ENCODE measurements at regions not wholly inside any gene's neighbourhood (a gene's known extent, or its start where the extent isn't known, plus 50 kb on each side); places are given as distances from the start of the nearest gene placed in this dataset.

DNA sequence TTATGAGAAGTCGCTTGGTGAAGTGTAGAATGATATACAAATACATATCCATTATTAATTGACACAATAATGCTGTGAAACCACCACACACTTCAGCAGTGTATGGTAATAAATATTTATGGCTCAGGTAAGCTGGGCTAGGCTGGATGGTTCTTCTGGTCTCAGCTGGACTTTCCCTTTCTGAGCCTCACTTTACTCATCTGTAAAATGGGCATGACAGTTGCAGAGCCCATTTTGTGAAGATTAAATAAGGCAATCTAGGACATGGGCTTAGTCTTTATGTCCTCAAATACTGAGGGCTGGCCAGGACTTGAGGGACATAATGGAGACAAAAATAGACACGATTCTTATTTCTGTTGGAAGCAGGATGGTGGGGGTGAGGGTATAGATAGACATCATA lies 196.1 kb downstream of the MIAT start (continued):
- TF ChIP-seq CHD7 (IDR thresholded peaks at IDR 0.05; ENCODE audit: insufficient replicate concordance, low read length) (no peak), JUND (IDR thresholded peaks at IDR 0.05; ENCODE audit: low read length) (no peak)
- TF ChIP-seq, protein P1, sequence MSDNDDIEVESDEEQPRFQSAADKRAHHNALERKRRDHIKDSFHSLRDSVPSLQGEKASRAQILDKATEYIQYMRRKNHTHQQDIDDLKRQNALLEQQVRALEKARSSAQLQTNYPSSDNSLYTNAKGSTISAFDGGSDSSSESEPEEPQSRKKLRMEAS (IDR thresholded peaks at IDR 0.05): no peak

Data from H1 (cell line).